Heart right ventricle (tissue), 16 donors: ENCODE measurements at regions not wholly inside any gene's neighbourhood (a gene's known extent, or its start where the extent isn't known, plus 50 kb on each side); places are given as distances from the start of the nearest gene placed in this dataset.

Experiments used
- ATAC-seq, 8 donors: fragments of 200-7000 bp; cut with Tn5 transposase; one replicate each; pipeline ENCODE4 v1.9.1; 2020; ENCODE audit warnings: mild to moderate bottlenecking in 8 of 8, moderate library complexity in 8 of 8, moderate number of reproducible peaks in 1 of 8
- DNase-seq, 2 donors: peaks; one replicate each; pipeline ENCODE4 v3.0.0-alpha.2; 2020
- H3K27ac ChIP-seq, 10 donors: fragments of 200-600 bp; sonication (generic) in 2 of 10; one replicate each; pipeline versions ENCODE4 v1.5.0 to v1.8.0; 2020 to 2022; ENCODE audit warnings: mild to moderate bottlenecking in 3 of 10
- H3K27me3 ChIP-seq, 7 donors: fragments of 200-600 bp; one replicate each; pipeline ENCODE4 v1.8.0; 2021 to 2022; ENCODE audit warnings: mild to moderate bottlenecking in 2 of 7
- H3K36me3 ChIP-seq, 9 donors: fragments of 200-600 bp; sonication (generic) in 1 of 9; one replicate each; pipeline versions ENCODE4 v1.5.0 to v1.8.0; 2020 to 2022; ENCODE audit warnings: mild to moderate bottlenecking in 2 of 9
- H3K4me1 ChIP-seq, 9 donors: fragments of 200-600 bp; sonication (generic) in 1 of 9; one replicate each; pipeline versions ENCODE4 v1.5.0 to v1.8.0; 2020 to 2022; ENCODE audit warnings: mild to moderate bottlenecking in 4 of 9
- H3K4me3 ChIP-seq, 10 donors: fragments of 200-600 bp; sonication (generic) in 2 of 10; one replicate each; pipeline versions ENCODE4 v1.5.0 to v1.8.0; 2020 to 2022; ENCODE audit warnings: mild to moderate bottlenecking in 7 of 10, moderate library complexity in 2 of 10
- H3K9me3 ChIP-seq, 11 donors: fragments of 200-600 bp in 10 of 11; sonication (generic) in 2 of 11; one replicate each; pipeline versions ENCODE4 v1.5.0 to v1.8.0; 2013 to 2022; ENCODE audit warnings: mild to moderate bottlenecking in 2 of 11, control low read depth in 1 of 11, moderate library complexity in 1 of 11
- WGBS, 2 donors: extraction: QIAGEN DNeasy Blood & Tissue Kit; methylation state at CpG; one replicate each; pipeline ENCODE4 v1.1.7; 2013; ENCODE audit warnings: inconsistent platforms in 1 of 2; 5-methylcytosine and 5-hydroxymethylcytosine counted together
- intact Hi-C, 10 donors: fragments of 100-400 bp; cut with DNase I; formaldehyde crosslinking; loops; one replicate each; pipeline versions ENCODE4 v1.11.1 to v1.14.2; 2022
- TF ChIP-seq, protein P1 (sequence below), 9 donors: fragments of 200-600 bp; sonication (generic) in 2 of 9; IDR thresholded peaks; one replicate each; pipeline versions ENCODE4 v1.5.0 to v1.8.0; 2021 to 2022; ENCODE audit warnings: antibody characterized with exemption in 9 of 9, mild to moderate bottlenecking in 5 of 9, moderate library complexity in 1 of 9
- donor health status: Arrhythmogenic right ventricular cardiomyopathy.
- donor health status: ischemic (EF 13 %, LVEDD 7.1; RV severe dilation, severe dysfunction).
- donor health status: healthy with polysubstance abuse.
- donor health status: DM: no; HTN: yes; CAD: no.
- donor health status: DM: no; HTN: no; CAD: no.
- donor health status: ischemic (EF 25% LVEDD 6.9; RV normal size, moderate dysfunction).
- donor health status: ischemic (EF 25% LVEDD 5.7; RV mildly dilated, moderate dysfunction).
- donor health status: healthy.
- donor health status: DM: yes; HTN: yes; CAD: no.
- donor health status: Ischemic cardiomyopathy.
- donor health status: ischemic (EF 35%, LVEDD 5.7; RV mildly dilated, moderate dysfunction).
- donor health status: nonischemic (EF 11% LVEDD 7.7; RV severe dilation, severe dysfunction).
- donor health status: DM: yes; HTN: yes; CAD: no.
- donor health status: PGD.
- donor health status: ischemic (EF 29% LVEDD 5.4; RV normal size, mild dysfunction).
- donor health status: nonischemic (EF 23%, LVEDD 6.1; RV moderate dilation, normal function).

- intact Hi-C loops, result no loop called here
- WGBS, 2 donors, result 63 to 74% methylated on average over 7 of the region's 7 CpGs
- H3K4me3 ChIP-seq, result no peak overlapping the region
- no peak overlapping the region for H3K27ac ChIP-seq
- peaks cover 0 to 10% (median 0%) of the 10 kb centered on the region in 9 donors for H3K4me1 ChIP-seq
- no peaks in the 10 kb centered on the region for H3K36me3 ChIP-seq
- peaks cover 0 to 10% (median 3%) of the 10 kb centered on the region in 7 donors for H3K27me3 ChIP-seq
- ATAC-seq, result no peak
- peaks cover 0 to 8% (median 0%) of the 10 kb centered on the region in 11 donors for H3K9me3 ChIP-seq
- DNase-seq, result no peak
- TF ChIP-seq, protein P1, sequence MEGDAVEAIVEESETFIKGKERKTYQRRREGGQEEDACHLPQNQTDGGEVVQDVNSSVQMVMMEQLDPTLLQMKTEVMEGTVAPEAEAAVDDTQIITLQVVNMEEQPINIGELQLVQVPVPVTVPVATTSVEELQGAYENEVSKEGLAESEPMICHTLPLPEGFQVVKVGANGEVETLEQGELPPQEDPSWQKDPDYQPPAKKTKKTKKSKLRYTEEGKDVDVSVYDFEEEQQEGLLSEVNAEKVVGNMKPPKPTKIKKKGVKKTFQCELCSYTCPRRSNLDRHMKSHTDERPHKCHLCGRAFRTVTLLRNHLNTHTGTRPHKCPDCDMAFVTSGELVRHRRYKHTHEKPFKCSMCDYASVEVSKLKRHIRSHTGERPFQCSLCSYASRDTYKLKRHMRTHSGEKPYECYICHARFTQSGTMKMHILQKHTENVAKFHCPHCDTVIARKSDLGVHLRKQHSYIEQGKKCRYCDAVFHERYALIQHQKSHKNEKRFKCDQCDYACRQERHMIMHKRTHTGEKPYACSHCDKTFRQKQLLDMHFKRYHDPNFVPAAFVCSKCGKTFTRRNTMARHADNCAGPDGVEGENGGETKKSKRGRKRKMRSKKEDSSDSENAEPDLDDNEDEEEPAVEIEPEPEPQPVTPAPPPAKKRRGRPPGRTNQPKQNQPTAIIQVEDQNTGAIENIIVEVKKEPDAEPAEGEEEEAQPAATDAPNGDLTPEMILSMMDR (IDR thresholded peaks at IDR 0.05), result no peak
Measured at GRCh38 chr2:119068154-119068725, 90.3 kb downstream of the C1QL2 start.

DNA sequence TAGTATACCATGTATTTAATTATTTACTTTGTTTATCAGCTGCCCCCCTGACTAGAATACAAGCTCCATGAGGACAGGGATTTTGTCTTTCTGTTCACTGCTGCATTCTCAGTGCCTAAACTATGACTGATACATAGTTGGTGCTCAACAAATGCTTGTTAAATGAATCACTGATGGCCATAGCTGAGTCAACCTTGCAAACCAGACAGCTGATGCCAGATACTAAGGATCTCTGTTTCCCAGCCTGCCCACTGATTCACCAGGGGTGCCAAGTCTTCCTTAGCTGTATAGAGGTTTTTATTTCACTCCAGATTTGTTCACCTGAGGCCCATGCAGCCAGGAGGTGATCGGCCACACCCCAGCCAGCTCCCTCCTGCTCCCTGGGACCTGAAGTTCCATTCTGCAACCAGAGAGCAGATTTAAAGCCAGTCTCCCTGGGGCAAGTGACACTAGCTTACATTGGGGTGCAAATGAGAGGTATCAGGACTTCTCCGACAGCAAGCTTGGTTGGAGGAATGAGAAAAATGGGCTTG, 92.2 kb downstream of the C1QL2 start:
- TF ChIP-seq, protein P1 (IDR thresholded peaks at IDR 0.05), result no peak
- no peak overlapping the region for H3K27ac ChIP-seq

GRCh38 chr2:119065146-119065545, 93.4 kb downstream of the C1QL2 start:
- TF ChIP-seq, protein P1 (IDR thresholded peaks at IDR 0.05), result no peak
- intact Hi-C loops, result no loop called here
- no peak for DNase-seq
- H3K36me3 ChIP-seq, result no peaks in the 10 kb centered on the region
- no peak overlapping the region for H3K27ac ChIP-seq
- peaks cover 0 to 8% (median 0%) of the 10 kb centered on the region in 9 donors for H3K4me1 ChIP-seq
- no peak for ATAC-seq
- H3K27me3 ChIP-seq, result peaks cover 0 to 5% (median under 1%) of the 10 kb centered on the region in 7 donors
- H3K9me3 ChIP-seq, result peaks cover 0 to 8% (median 0%) of the 10 kb centered on the region in 11 donors
- no peak overlapping the region for H3K4me3 ChIP-seq

More for the DNA sequence above, 92.2 kb downstream of the C1QL2 start:
- Histone ChIP-seq H3K36me3 (no peaks in the 10 kb centered on the region), H3K4me3 (no peak overlapping the region), H3K27me3 (peaks cover 0 to 4% (median 0%) of the 10 kb centered on the region in 7 donors), H3K4me1 (peaks cover 0 to 8% (median 0%) of the 10 kb centered on the region in 9 donors), H3K9me3 (peaks cover 0 to 8% (median 0%) of the 10 kb centered on the region in 11 donors)
- no peak for ATAC-seq
- WGBS, 2 donors, result 84% methylated on average over 2 of the region's 2 CpGs
- no peak for DNase-seq
- intact Hi-C loops, result no loop called here

- ATAC-seq (no peak), DNase-seq (no peak)
- WGBS, 2 donors, result 69 to 79% methylated on average over 1 of the region's 1 CpG
- TF ChIP-seq, protein P1 (IDR thresholded peaks at IDR 0.05), result no peak
- Histone ChIP-seq H3K36me3 (no peaks in the 10 kb centered on the region), H3K4me1 (peaks cover 0 to 8% (median 0%) of the 10 kb centered on the region in 9 donors), H3K4me3 (no peak overlapping the region), H3K27me3 (peaks cover 0 to 5% (median 3%) of the 10 kb centered on the region in 7 donors), H3K27ac (no peak overlapping the region), H3K9me3 (peaks cover 0 to 8% (median 0%) of the 10 kb centered on the region in 11 donors)
- intact Hi-C loops, result no loop called here
Measured at GRCh38 chr2:119064567-119064966, 94.0 kb downstream of the C1QL2 start.
